ENCODE measurements at regions not wholly inside any gene's neighbourhood (a gene's known extent, or its start where the extent isn't known, plus 50 kb on each side); places are given as distances from the start of the nearest gene placed in this dataset.
"Not testable (repeated sequence)": the region's sequence is repeated elsewhere in the genome, so short reads cannot be mapped to it uniquely, and the experiment has no call there.

DNA sequence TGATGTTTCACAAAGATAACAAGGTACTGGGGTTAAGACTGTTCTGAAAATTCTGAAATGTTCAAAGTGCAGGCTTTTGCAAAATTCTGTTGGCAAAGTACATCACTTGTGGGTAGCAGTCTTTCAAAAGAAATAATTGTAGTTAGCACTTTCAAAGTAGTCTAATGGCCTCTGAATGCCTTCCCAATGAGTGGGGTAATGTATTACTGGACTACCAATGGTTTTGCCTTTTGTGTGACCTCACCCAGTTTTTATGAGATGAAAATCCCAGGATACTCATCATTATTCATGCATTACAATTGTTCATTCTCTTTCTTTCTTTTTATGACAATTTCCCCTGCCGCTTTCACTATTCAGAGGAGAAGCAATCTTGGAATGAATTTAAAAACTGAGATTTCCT lies 686.1 kb downstream of the GLUD2 start:
- no peak for FAIRE-seq

DNA sequence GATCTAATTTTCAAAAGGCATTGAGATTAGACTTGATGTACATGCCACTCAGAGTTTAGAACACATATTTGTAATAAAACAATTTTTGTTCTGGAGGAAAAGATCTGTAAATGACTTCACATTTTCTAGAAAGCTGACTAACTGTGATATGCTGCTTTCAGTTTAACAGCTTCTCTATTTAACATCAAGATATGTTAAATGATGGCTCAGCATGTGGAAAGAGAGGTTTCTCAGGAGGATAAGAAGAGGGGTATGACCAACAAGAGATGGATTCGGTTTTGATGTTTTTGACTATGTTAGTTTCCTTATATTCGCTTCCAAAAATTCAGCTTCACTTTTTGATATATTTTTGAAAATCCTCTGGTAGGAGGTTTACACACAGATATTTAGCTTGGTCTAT lies 698.7 kb downstream of the GLUD2 start:
- no peak for FAIRE-seq

DNA sequence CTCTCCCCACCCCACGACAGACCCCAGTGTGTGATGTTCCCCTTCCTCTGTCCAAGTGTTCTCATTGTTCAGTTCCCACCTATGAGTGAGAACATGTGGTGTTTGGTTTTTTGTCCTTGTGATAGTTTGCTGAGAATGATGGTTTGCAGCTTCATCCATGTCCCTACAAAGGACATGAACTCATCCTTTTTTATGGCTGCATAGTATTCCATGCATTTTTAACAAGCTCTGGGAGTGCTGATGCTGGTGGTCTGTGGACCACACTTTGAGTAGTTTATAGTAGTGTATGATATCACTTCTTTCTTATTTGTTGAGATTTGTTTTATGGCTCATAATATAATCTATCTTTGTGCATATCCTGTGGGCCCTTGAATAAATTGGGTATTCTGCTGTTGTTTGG lies 706.2 kb downstream of the GLUD2 start:
- FAIRE-seq, result not testable (repeated sequence)

DNA sequence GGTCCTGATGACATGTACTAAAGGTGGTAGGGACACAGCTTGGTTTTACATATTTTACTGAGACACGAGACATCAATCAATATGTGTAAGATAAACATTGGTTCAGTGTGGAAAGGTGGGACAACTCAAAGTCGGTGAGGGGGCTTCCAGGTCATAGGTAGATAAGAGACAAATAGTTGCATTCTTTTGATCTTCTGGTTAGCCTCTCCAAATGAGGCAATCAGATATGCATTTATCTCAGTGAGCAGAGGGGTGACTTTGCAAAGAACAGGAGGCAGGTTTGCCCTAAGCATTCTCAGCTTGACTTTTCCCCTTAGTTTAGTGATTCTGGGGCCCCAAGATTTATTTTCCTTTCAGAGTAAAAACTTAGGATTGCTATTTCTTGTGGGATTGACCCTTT lies 706.9 kb downstream of the GLUD2 start:
- no peak for FAIRE-seq

DNA sequence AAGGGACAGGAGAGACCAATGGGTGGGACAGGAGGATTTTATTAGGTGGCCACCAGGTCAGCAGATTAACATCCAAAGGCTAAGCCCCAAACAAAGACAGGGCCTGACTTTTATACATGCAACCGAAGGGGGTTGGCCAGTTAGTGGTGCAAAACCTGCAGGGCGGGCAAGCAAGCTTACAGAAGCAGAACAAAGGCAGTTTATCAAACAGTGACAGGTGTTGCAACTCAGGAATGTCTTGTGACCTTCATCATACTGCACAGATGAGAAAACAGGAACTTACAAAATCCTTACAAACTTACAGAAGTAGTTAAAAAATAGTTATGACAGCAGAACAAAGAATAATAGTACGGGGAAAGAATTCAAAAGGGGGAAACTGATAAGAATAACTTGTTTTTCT lies 708.1 kb downstream of the GLUD2 start:
- FAIRE-seq, result no peak

DNA sequence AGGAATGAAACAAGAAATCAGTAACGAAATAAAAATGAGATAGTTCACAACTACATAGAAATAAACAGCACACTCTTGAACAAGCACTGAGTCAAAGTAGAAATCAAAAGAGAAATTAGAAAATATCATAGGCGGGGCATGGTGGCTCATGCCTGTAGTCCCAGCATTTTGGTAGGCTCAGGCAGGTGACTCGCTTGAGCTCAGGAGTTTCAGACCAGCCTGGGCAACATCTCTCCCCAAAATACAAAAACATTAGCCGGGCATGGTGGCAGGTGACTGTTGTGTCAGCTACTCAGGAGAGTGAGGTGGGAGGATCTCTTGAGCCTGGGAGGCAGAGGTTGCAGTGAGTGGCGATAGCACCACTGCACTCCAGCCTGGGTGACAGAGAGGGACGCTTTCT lies 714.4 kb downstream of the GLUD2 start:
- no peak for FAIRE-seq

DNA sequence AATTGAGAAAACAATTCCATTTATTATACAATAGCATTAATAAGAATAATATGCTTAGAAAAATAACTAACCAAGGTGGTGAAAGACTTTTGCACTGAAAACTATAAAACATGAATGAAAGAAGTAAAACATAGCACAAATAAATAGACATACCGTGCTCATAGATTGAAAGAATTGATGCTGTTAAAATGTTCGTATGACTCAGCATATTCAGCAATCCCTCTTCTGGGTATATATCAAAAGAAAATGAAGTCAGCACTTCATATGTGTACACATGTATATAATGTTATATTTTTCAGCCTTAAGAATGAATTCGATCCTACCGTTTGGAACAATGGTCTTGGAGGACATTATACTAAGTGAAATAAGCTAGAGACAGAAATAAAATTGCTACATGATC lies 716.3 kb downstream of the GLUD2 start:
- FAIRE-seq, result no peak

DNA sequence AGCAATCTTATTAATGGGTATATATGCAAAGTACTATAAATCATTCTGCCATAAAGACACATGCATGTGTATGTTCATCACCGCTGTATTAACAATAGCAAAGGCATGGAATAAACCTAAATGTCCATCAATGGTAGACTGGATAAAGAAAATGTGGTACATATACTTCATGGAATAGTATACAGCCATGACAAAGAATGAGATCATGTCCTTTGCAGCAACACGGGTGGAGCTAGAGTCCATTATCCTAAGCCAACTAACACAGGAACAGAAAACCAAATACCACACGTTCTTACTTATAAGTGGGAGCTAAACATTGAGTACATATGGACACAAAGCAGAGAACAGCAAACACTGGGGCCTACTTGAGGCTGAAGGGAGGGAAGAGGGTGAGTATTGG lies 720.8 kb downstream of the GLUD2 start:
- not testable (repeated sequence) for FAIRE-seq

DNA sequence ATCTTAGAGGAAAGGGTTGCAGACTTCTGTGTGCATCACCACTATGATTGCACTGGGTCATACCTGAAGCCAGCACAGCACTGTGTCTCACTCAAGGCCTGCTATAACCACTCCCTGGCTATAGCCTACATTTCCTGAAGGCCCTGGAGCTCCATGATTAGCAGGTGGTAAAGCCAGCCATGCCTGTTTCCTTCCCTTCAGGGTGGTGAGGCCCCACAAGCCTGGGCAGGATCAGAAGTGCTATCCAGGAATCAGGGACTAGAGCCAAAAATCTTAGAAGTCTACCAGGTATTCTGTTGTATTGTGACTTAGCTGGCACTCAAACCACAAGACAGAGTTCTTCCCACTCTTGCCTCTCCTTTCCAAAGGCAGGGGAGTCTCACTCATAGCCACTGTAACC lies 734.6 kb downstream of the GLUD2 start:
- FAIRE-seq, result no peak

DNA sequence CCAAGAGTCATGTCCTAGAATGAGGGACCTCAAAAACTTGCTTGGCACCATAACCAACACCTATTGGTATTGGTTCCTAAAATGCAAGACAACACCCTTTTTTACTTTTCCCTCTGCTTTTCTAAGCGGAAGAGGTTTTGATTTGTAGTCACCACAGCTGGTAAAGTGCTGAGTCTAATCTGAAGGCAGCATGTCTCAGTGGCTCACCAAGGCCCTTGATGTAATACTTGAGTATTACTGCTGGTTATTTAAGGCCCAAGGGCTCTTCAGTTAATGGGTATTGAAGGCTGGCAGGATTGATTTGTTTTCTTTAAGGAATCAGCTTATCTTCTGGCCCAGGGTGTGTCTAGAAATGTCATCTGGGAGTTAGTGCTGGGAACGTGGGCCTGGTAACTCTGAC lies 735.1 kb downstream of the GLUD2 start:
- no peak for FAIRE-seq

DNA sequence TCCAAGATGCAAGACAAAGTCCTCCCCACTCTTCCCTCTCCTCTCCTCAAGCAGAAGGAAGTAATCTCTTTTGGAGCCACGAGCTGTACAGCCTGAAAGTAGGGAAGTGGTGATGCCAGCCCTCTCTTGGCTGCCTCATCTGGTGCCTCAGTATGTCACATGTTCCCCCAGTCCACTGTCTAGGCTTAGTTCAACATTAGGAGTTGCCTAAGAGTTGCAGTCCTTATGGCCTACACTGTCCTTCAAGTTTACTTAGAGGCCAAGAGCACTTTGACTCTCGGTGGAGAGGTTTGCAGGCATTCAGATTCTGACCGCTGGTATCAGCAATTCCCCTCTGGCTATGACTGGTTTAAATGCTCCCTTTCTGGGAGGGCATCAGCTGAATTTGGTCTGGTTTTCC lies 735.6 kb downstream of the GLUD2 start:
- no peak for FAIRE-seq

DNA sequence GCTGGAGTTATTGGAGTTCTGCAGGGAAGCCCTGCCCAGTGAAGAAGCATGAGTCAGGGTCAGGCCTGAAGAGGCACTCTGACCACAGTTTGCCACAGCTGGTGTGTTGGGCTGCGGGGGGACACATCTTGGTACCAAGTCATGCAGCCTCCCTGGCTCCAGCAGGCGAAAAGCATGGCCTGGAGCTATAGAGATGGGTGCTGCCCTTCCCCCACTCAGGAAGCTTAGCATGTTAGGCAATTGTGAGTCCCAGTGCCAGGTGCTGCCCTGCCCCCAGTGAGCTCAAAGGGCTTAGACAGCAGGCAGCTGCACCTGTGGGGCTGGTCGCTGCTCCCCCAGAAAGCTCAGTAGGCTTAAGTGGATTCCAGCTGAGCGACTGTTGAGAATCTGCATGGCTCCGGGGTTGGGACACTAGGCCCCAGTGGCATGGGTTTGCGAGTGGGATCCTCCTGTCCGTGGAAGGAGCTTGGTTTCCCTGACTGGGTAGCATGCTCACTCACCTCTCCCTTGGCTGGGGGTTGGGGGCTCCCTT lies 755.5 kb downstream of the GLUD2 start:
- FAIRE-seq, result no peak

DNA sequence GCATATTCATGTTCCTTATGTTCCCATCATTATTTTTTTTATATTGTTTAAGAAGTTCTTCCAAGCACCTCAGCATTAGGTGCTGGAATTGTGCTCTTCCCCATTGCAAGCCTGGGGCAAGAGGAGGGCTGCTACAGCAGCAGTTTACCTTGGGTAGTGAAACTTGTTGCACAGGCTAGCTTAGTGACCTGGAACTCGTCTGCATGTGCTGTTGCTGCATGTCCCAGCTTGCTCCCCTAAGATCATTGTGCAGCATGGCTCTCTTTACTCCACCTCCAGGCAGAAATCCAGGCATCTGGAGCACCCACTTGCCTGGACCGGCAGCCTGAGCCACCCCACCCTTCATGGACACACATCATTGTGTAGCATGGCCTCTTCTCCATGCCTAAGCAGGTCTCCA lies 776.0 kb downstream of the GLUD2 start:
- FAIRE-seq, result no peak

DNA sequence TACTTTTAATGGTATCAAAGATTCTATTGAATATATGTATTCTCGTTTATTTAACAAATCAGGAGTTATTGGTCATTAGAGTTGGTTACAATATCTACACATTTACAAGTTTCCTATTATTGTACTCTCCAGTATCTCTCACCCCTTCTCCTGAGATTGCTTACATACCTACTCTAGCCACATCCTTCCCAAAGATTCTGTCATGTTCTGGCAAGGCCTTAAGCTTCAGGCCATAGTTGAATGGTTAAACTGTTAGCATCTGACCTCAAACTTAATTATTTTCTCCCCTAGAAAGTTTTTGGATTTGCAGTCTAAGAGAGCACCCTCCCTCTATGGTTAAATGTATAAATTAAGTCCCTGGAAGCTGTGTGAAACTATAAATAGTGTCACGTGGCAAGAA lies 784.2 kb downstream of the GLUD2 start:
- FAIRE-seq, result no peak

DNA sequence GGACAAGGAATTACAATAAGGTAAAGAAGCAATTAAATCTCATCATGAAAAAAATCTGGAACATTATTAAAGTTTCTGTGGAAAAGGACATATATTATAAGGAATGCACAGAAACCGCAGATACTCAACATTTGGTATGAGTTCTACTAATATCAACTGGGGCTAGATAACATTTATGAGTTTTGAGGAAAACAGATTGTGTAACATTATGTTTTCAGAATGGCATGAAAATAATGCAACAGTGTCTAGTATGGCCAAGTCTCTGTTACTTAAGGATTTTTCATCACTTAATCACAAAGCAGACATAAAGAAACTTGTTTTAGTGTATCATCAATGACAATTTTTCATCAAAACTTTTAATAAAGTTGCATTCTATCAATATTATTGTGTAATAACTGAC lies 785.0 kb downstream of the GLUD2 start:
- FAIRE-seq, result no peak

DNA sequence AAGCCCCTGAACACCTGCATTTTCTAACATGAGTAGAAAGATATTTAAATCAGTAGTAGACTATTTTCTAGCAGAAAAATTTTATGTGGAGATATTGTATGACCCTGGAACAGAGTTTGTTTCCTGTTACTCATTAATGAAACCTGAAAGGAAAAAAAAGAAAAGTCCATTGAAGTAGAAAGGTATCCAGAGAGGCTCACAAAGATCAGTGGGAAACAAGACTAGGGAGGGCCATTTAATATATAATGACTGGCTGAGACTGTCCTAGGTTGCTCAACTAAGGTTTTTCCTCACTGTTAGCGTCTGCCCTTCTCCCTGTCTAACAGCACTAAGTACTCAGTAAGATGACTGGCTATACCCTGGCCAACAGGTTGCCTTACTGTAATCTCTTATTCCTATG lies 788.6 kb downstream of the GLUD2 start:
- FAIRE-seq, result no peak

DNA sequence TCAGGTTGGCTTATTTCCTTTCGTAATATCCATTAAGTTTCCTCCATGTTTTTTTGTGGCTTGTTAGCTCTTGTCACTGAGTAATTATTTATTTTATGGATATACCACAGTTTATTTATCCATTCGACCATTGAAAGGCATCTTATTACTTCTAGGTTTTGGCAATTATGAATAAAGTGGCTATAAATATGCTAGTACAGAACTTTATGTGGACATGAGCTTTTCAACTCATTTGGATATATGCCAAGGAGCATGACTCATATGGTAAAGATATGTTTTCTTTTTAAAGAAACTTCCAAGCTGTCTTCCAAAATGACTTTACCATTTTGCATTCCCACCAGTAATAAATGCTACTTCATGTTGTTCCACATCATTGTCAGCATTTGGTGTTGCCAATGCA lies 803.6 kb downstream of the GLUD2 start:
- no peak for FAIRE-seq

DNA sequence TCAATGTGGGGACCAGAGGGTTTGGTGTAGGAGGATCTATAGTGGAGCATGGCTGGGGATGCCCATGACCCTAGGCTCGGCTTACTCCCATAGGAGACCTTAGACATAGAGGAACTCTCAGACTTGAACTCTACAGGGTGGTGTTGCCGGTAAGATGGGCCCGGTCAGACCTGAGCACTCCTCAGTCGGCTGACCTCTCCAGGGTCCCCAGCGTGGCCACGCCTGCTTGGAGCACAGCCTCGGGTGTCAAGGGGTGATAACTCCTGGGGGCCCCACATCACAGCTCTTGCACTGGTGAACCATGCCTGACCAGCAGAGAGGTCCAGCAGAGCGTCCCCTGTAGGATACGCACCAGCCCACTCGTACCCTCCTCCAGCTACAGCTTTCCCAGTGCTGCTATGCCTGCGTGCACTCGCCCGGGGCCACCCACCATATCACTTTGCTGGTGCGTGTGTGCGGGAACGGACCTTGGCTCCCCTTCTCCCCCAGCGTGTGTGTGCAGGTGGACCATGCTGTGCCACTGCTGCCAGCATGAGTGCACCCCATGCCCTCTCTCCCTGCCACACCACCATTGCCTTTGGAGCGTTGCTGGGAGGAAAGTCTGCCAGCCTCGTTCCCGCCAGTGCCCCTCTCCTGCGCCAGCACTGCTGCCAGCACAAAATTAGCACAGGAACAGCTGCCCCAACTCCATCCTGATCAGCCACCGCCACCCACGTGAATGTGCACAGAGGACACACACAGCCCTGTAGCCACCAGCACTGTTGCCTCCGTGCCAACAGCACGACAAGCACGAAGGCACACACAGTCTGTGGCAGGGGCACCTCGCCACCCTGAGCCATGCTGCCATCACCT lies 806.6 kb downstream of the GLUD2 start:
- FAIRE-seq, result no peak

DNA sequence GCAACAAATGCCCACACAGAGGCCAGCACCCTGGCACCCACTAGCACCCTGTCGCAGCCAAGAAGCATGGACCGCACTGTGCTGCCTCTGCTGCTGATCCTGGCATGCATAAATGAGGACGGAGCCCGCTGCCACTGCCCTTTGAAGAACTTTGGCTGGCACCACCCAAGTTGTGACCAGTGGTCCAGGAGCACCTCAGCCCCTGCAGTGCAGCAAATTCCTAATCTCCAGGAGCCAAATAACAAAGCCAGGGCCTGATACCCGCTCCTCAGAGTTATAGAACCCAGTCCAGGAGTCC lies 807.2 kb downstream of the GLUD2 start:
- FAIRE-seq, result no peak

DNA sequence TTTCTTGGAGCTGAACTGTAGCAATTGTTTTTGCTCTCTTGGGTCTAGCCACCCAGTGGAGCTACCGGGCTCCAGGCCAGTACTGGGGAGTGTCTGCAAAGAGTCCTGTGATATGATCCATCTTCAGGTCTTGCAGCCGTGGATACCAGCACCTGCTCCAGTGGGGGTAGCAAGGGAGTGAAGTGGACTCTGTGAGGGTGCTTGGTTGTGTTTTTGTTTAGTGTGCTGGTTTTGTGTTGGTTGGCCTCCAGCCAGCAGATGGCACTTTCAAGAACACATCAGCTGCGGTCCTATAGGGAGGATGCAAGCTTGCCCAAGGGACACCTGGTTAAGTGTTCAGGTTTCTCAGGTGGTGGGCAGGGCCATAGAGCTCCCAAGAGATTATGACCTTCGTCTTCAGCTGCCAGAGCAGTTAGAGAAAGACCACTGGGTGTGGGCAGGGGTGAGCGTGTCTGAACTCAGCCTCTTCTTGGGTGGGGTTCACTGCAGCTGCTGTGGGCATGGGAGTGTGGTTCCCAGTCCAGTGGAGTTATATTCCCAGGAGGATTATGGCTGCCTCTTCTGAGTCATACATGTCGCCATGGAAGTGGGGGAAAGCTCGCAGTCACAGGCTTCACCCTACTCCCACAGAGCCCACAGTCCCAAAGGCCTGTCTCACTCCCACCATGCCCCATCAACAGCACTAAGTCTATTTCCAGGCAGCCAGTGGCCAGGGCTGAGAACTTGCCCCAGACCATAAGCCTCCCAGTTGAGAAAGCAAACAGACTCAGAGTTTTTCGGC lies 811.6 kb downstream of the GLUD2 start:
- no peak for FAIRE-seq

DNA sequence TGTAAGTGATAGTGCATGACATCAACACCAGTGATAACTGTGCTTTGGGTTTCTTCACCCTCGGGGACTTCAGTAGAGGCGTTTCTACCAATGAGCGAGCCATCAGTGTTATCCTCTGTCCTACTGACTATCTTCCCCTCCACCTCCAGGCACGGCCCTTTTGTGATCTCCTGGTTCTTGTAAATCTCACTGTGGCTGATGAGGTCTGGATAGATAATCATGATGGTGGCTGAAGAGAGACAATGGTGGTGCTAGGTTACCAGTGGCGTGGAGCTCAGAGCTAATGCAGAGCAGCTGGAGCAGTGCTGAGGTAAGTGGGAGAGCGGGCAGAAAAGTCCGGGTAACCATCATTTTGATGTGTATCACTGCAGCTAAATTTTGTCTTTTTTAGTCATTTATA lies 816.6 kb downstream of the GLUD2 start:
- no peak for FAIRE-seq

DNA sequence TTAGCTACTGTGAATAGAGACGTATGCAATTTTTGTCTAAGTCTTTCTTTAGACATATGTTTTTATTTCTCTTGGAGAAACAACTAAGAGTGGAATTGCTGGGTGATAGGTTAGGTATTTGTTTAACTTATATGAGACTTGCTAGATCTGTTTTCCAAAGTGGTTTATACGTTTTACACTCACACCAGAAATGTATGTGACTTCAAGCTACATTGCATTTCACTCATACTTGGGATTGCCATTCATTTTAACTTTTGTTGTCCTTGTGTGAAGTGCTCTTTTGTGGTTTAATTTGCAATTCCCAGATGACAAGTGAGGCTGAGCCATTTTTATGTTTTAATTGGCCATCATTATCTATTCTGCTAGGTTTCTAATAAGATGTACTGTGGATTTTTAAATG lies 817.2 kb downstream of the GLUD2 start:
- no peak for FAIRE-seq

DNA sequence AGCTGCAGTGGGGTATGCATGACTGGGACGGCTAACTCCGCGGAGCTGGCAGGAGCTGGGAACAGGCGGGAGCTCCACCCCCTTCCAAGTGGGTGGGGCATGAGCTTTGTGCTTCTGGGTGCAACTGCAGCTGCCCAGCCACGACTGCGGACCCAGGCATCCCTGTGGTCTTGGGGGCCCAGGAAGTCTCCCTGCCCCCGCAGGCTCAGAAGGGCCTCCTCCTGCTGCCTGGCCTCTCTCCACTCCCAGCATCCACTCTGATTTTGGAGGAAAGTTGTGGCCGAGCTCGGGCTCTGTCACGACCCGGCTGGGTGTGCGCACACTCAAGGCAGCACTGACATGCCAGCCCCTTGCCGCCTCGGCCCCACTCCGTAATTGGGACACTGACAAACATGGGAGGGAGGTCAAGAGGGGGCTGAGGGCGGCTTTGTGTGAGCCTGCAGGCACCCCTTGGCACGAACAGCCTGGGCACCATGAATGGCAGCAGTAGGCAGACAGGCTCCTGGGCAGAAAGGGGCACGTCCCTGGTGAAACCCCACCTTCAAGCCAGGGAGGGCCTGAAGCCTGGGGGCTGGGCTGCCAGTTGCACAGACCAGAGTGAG lies 822.6 kb downstream of the GLUD2 start:
- no peak for FAIRE-seq

DNA sequence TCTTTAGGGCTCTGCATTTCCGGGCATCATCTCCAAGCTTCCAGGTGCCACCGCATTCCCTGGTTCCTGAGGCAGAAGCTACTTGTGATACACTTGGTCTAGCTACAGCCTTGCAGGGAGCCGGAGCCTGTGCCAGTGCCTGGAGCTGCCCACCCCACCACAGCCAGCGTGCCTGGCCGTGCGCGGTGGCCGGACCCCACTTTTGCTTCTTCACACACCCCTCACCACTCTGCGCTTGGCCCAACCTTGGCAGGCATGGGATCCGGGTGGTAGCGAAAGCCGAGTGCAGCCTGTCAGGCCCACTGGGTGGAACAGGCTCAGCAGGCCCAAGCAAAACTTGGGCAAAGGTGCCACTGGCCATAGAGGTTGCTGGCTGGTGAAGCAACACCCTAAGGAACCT lies 823.7 kb downstream of the GLUD2 start:
- FAIRE-seq, result no peak

All from islet of Langerhans (tissue), 1 donor.